ENCODE measurements at regions not wholly inside any gene's neighbourhood (a gene's known extent, or its start where the extent isn't known, plus 50 kb on each side); places are given as distances from the start of the nearest gene placed in this dataset.
"Not testable (repeated sequence)": the region's sequence is repeated elsewhere in the genome, so short reads cannot be mapped to it uniquely, and the experiment has no call there.

DNA sequence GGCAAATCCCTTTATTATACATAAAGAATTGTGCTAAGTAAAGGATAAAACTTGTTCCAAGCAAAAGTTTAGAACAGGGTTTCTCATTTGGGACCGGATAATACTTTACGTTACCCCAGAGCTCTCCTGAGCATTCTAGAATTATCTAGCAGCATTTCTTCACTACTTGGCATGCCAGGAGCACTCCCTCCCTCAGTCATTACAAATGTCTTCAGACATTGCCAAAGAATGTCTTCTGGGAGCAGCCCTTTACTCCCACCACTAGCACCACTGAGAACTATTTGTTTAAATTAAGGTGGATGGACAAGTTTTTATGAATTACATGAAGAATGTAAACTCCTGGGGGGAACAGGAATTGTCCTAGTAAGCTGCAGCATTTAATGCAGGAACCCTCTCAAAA is 516.4 kb downstream of the GBE1 start:
- no peaks in the 10 kb centered on the region for H3K4me1 ChIP-seq (ENCODE audit: insufficient read depth)
- no peaks in the 10 kb centered on the region for H3K36me3 ChIP-seq (ENCODE audit: insufficient read depth)
- no peak for DNase-seq (ENCODE audit: extremely low spot score)
- H3K4me3 ChIP-seq (ENCODE audit: low read depth, low read length) = no peak overlapping the region
- H3K27ac ChIP-seq (ENCODE audit: low read depth) = no peak overlapping the region
- WGBS = 29% methylated on average over 2 of the region's 2 CpGs

DNA sequence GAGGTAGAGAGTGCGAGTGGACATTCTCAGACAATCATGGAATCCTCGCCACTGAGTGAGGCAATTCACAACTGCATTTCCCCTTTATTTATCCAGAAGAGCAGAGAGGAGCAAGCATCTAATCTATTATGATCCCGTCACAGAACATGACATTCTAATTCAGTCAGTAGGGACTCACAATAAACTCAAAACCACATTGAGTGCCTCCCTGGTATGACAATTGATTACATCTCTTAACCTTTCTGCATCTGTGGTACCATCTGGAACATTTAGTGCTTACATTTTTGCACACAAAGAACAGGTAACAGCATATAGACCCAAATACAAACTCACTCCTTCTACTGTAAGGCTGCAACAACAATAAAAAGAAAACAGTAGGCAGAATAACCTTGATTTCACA is 517.2 kb downstream of the GBE1 start:
- H3K27ac ChIP-seq (ENCODE audit: low read depth) = no peak overlapping the region
- H3K4me1 ChIP-seq (ENCODE audit: insufficient read depth) = no peaks in the 10 kb centered on the region
- DNase-seq (ENCODE audit: extremely low spot score) = no peak
- H3K36me3 ChIP-seq (ENCODE audit: insufficient read depth) = no peaks in the 10 kb centered on the region
- 89% methylated on average over 3 of the region's 3 CpGs for WGBS
- H3K4me3 ChIP-seq (ENCODE audit: low read depth, low read length) = no peak overlapping the region

DNA sequence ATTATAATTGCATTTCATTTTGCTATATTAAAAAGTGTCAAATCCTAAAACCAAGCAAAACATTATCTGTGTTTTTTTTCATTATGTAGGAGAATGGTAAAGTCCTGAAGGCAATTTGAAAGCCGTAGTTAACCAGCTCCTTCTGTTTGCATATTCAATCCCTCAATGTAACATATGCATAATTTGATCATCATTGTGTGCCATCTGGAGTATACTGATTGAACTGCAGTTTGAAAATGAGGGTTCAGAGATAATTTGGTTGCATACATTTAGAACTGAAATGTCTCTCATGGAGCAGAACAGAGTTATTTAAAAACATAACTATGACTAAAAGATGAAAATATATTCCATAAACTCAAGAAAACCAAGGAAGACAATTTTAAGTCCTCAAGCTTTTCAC is 518.6 kb downstream of the GBE1 start:
- Histone ChIP-seq H3K36me3 (ENCODE audit: insufficient read depth) (no peaks in the 10 kb centered on the region), H3K4me1 (ENCODE audit: insufficient read depth) (no peaks in the 10 kb centered on the region), H3K27ac (ENCODE audit: low read depth) (no peak overlapping the region), H3K4me3 (ENCODE audit: low read depth, low read length) (no peak overlapping the region)
- no peak for DNase-seq (ENCODE audit: extremely low spot score)
- 19% methylated on average over 1 of the region's 1 CpG for WGBS

DNA sequence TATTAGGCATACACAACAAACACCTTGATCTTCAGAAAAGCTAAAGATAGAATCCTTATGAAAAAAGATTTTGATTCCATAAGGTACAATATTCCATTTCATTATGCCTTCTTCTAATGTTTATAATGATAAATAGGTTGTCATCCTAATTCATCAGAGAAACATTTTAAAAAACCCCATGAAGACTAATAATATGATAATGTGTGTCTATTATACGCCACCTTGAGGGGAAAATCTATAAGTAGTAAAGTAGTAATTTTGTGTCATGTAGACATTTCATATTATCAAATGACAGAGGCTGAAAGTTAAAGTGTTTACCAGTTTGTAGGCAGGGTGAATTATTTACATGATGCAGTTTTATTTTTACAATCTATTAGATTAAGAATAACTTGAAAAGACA is 524.3 kb downstream of the GBE1 start:
- no peak for DNase-seq (ENCODE audit: extremely low spot score)
- Histone ChIP-seq H3K4me3 (ENCODE audit: low read depth, low read length) (no peak overlapping the region), H3K27ac (ENCODE audit: low read depth) (no peak overlapping the region), H3K36me3 (ENCODE audit: insufficient read depth) (no peaks in the 10 kb centered on the region), H3K4me1 (ENCODE audit: insufficient read depth) (no peaks in the 10 kb centered on the region)
- 84% methylated on average over 1 of the region's 1 CpG for WGBS

DNA sequence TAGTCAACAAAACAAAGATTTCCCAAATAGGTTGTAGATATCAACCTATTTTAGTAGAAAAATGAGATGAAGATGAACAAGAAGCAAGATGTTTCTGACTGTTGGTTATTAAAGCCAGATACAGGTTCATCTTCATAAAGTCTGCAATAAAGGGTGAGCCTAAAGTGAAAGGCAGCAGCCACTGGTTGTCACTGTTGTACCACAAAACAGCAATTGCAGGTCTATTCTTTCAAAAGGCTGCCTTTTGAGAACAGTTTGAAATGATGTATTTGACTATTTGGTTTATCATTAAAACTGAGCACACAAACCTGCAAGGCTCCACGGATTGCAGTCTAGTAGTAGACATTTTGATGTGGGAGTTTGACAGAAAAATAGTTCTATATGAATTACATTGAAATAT is 543.4 kb downstream of the GBE1 start:
- WGBS = 20% methylated on average over 1 of the region's 1 CpG
- DNase-seq (ENCODE audit: extremely low spot score) = no peak
- no peak overlapping the region for H3K4me3 ChIP-seq (ENCODE audit: low read depth, low read length)
- no peaks in the 10 kb centered on the region for H3K36me3 ChIP-seq (ENCODE audit: insufficient read depth)
- no peaks in the 10 kb centered on the region for H3K4me1 ChIP-seq (ENCODE audit: insufficient read depth)
- H3K27ac ChIP-seq (ENCODE audit: low read depth) = no peak overlapping the region

DNA sequence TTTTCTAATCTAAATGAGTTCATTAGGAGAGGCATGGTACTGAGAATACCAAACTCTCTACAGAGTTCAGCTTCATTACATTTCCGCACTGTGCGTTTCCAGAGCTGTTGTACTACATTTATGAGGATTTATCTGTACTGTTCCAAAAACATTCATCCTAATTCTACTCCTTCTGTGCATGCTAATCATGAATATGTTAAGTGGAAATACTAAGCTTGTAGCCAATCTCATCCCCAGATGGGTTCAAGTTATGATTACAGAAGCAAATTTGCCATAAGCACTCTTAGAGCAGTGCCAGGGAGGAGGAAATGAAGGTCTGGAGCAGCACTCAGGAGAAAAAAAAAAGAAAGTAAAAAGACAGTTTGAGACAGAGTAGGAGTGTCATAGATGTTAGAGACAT is 544.3 kb downstream of the GBE1 start:
- WGBS = 87% methylated on average over 2 of the region's 2 CpGs
- Histone ChIP-seq H3K4me3 (ENCODE audit: low read depth, low read length) (no peak overlapping the region), H3K36me3 (ENCODE audit: insufficient read depth) (no peaks in the 10 kb centered on the region), H3K4me1 (ENCODE audit: insufficient read depth) (no peaks in the 10 kb centered on the region), H3K27ac (ENCODE audit: low read depth) (no peak overlapping the region)
- DNase-seq (ENCODE audit: extremely low spot score) = no peak

DNA sequence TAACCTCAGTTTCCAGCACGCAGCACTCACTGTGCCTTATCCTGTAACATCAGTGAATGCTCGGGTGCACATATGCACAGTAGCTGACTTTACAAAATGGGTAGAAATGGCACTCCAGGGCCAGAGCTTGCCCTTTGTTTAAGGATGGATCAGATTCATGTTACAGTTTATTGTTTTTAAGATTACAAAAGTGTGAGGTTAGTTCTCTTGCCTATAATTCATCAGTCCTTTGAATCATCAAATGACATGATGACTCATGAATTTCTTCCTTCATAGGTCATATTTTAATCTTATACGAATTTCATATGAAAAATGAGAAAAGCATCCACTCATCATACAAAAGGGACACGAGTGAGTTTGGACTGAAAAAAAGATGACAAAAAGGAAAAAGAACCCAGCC is 545.3 kb downstream of the GBE1 start:
- Histone ChIP-seq H3K4me1 (ENCODE audit: insufficient read depth) (no peaks in the 10 kb centered on the region), H3K4me3 (ENCODE audit: low read depth, low read length) (no peak overlapping the region), H3K27ac (ENCODE audit: low read depth) (no peak overlapping the region), H3K36me3 (ENCODE audit: insufficient read depth) (no peaks in the 10 kb centered on the region)
- no peak for DNase-seq (ENCODE audit: extremely low spot score)
- 41% methylated on average over 4 of the region's 4 CpGs for WGBS

DNA sequence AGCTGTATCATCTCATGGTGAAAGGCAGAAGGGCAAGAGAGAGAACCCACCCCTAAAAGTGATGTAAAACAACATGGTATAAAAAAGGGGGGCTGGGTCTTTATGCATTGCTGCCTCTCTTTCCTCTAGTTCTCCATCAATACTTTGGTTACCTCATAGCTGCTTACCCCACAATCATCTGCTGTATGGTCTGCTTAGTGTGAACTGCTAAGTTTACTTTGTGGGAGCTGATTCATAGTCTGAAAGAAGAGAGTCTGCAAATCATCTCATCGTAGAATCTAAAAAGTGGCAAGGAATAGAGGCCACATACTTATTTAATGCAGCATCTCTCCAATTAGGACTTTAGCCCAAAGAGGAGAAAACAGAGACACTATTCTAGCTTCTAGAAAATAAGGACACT is 546.8 kb downstream of the GBE1 start:
- Histone ChIP-seq H3K4me1 (ENCODE audit: insufficient read depth) (no peaks in the 10 kb centered on the region), H3K4me3 (ENCODE audit: low read depth, low read length) (no peak overlapping the region), H3K27ac (ENCODE audit: low read depth) (no peak overlapping the region), H3K36me3 (ENCODE audit: insufficient read depth) (no peaks in the 10 kb centered on the region)
- DNase-seq (ENCODE audit: extremely low spot score) = no peak
- 77% methylated on average over 1 of the region's 1 CpG for WGBS

DNA sequence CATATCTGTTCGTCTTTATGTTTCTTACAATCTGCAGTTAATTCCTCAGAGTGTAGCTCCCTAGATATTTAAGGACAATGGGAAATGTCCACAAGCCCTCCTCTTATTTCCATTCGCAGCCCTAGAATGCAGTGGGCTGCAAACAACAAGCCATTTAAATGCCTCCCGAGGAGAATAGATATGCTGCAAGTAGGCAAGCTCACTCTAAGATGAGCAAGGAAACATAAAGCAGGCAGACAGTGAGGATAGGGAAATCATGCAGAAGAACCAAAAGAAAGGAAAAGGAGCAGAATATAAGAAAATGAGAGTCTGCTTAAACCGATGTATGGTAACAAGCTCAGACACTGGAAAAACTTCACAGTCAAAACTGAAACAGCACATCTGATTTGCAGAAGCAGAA is 561.9 kb downstream of the GBE1 start:
- no peak for DNase-seq (ENCODE audit: extremely low spot score)

DNA sequence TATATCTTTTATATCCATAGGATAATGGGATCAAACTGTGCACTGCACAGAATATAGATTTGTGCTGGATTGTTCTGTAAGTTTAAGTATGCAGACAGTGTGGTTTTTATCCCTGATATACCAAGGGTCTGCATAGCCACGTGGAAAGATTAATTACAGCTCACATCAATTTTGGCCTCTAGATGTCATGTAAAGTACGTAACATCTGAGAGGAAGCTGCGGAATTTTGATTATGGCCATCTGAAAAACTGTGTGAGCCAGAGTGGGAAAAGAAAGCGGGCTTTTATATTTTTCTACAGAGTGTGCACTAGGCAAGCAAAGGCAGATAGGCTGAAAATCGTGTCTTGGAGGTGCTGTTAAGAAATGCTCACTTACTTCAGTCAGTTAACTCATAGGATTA is 562.7 kb downstream of the GBE1 start:
- WGBS = 37% methylated on average over 5 of the region's 5 CpGs
- no peak for DNase-seq (ENCODE audit: extremely low spot score)

More for the DNA sequence above, 561.9 kb downstream of the GBE1 start:
- 35% methylated on average over 4 of the region's 4 CpGs for WGBS
- H3K4me1 ChIP-seq (ENCODE audit: insufficient read depth) = no peaks in the 10 kb centered on the region
- no peaks in the 10 kb centered on the region for H3K36me3 ChIP-seq (ENCODE audit: insufficient read depth)
- no peak overlapping the region for H3K27ac ChIP-seq (ENCODE audit: low read depth)
- no peak overlapping the region for H3K4me3 ChIP-seq (ENCODE audit: low read depth, low read length)

DNA sequence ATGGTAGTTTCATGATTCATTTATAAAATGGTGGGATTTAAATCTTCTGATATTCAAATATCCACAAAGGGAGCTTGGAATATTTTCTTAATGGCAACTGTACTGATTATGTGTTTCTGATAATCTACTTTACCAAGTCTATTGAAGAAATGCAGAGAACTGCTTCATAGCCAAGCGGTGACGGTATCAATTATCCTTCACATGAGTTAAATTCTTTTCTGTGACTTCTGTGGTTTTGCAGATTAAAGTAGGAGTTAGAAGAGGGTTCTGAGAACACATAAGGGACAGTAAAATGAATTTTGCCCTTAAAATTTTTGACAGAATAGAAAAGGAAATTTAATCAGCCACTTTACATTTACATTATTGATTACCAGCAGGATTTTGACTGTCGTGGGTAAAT is 563.2 kb downstream of the GBE1 start:
- Histone ChIP-seq H3K27ac (ENCODE audit: low read depth) (no peak overlapping the region), H3K4me1 (ENCODE audit: insufficient read depth) (no peaks in the 10 kb centered on the region), H3K4me3 (ENCODE audit: low read depth, low read length) (no peak overlapping the region), H3K36me3 (ENCODE audit: insufficient read depth) (no peaks in the 10 kb centered on the region)
- no peak for DNase-seq (ENCODE audit: extremely low spot score)
- 70% methylated on average over 3 of the region's 3 CpGs for WGBS

More for the DNA sequence above, 562.7 kb downstream of the GBE1 start:
- no peaks in the 10 kb centered on the region for H3K36me3 ChIP-seq (ENCODE audit: insufficient read depth)
- no peaks in the 10 kb centered on the region for H3K4me1 ChIP-seq (ENCODE audit: insufficient read depth)
- no peak overlapping the region for H3K4me3 ChIP-seq (ENCODE audit: low read depth, low read length)
- H3K27ac ChIP-seq (ENCODE audit: low read depth) = no peak overlapping the region

DNA sequence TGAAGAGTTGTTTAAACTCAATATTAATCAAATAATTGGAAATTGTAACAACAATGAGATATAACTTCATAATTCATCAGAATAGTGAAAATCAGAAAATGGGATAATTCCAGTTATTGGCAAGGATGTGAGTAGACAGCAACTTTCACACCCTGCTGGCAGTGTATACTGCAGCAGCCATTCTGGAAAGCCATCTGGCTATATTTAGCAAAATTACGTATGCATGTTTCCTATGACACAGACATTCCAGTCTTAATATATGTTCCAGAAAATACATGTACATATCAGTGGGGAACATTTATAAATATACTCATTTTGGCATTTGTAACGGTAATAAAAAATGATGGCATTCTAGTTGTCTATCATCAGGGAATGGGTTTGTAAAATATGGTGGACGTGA is 564.1 kb downstream of the GBE1 start:
- WGBS = 72% methylated on average over 3 of the region's 3 CpGs
- DNase-seq (ENCODE audit: extremely low spot score) = no peak

DNA sequence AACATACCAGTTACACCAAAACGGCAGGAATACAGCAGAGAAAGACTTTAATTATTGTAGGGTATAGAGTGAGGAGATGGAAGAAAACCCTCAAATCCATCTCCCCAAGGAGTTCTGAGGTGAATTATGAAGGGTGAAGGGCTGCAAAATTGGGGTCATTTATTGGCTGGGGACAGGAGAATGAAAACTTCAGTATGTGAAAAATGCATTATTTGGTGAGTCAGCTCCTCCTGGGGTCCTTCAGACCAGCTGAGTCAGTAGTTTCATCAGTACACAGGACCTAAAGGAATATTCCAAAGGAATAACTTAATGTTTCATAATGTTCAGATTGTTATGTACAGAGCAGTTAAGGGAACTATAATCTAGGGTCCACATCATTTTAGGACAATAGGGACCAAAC is 566.0 kb downstream of the GBE1 start:
- Histone ChIP-seq H3K4me3 (ENCODE audit: low read depth, low read length) (no peak overlapping the region), H3K27ac (ENCODE audit: low read depth) (no peak overlapping the region), H3K36me3 (ENCODE audit: insufficient read depth) (no peaks in the 10 kb centered on the region), H3K4me1 (ENCODE audit: insufficient read depth) (no peaks in the 10 kb centered on the region)
- no peak for DNase-seq (ENCODE audit: extremely low spot score)
- 88% methylated on average over 1 of the region's 1 CpG for WGBS

More for the DNA sequence above, 564.1 kb downstream of the GBE1 start:
- no peaks in the 10 kb centered on the region for H3K4me1 ChIP-seq (ENCODE audit: insufficient read depth)
- H3K27ac ChIP-seq (ENCODE audit: low read depth) = no peak overlapping the region
- H3K4me3 ChIP-seq (ENCODE audit: low read depth, low read length) = no peak overlapping the region
- H3K36me3 ChIP-seq (ENCODE audit: insufficient read depth) = no peaks in the 10 kb centered on the region

DNA sequence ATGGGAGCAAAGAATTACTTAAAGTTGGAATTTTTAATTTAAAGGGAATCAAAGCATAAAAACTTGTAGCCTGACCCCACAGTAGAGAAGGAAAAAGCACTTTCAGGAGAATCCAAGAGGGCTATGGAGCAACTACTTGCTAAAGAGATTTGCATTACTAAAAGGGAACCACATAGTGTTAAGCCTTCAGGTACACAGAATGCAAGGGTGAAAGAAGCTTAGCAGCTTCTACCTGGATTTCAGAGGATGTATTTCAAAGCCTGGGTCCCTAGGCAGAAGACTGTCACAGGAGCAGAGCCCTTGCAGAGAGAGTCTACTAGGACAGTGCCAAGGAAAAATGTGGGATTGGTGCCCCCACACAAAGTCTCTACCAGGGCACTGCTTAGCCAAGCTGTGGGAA is 575.0 kb downstream of the GBE1 start:
- DNase-seq (ENCODE audit: extremely low spot score) = no peak
- H3K27ac ChIP-seq (ENCODE audit: low read depth) = no peak overlapping the region
- H3K4me1 ChIP-seq (ENCODE audit: insufficient read depth) = no peaks in the 10 kb centered on the region
- H3K36me3 ChIP-seq (ENCODE audit: insufficient read depth) = no peaks in the 10 kb centered on the region
- H3K4me3 ChIP-seq (ENCODE audit: low read depth, low read length) = no peak overlapping the region

DNA sequence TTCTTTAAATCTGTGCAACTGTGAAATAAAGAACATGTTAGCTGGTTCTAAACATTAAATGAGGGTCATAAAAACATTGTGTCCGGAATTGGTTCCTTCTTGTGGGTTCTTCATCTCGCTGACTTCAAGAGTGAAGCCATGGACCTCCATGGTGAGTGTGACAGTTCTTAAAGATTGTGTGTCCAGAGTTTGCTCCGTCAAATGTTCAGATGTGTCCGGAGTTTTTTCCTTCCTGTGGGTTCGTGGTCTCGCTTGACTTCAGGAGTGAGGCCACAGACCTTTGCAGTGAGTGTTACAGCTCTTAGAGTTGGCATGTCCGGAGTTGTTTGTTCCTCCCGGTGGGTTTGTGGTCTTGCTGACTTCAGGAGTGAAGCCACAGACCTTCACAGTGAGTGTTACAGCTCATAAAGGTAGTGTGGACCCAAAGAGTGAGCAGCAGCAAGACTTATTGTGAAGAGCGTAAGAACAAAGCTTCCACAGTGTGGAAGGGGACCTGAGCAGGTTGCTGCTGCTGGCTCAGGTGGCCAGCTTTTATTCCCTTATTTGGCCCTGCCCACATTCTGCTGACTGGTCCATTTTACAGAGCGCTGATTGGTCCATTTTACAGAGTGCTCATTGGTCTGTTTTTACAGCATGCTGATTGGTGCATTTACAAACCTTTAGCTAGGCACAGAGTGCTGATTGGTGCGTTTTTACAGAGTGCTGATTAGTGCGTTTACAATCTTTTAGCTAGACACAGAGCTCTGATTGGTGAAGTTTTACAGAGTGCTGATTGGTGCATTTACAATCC is 579.2 kb downstream of the GBE1 start:
- not testable (repeated sequence) for H3K4me1 ChIP-seq (ENCODE audit: insufficient read depth); H3K4me3 ChIP-seq (ENCODE audit: low read depth, low read length); H3K27ac ChIP-seq (ENCODE audit: low read depth); DNase-seq (ENCODE audit: extremely low spot score); H3K36me3 ChIP-seq (ENCODE audit: insufficient read depth)
- WGBS = 90% methylated on average over 12 of the region's 12 CpGs
